GM03348 (cell line): ENCODE measurements at regions not wholly inside any gene's neighbourhood (a gene's known extent, or its start where the extent isn't known, plus 50 kb on each side); places are given as distances from the start of the nearest gene placed in this dataset.
"Not testable (repeated sequence)": the region's sequence is repeated elsewhere in the genome, so short reads cannot be mapped to it uniquely, and the experiment has no call there.

Experiments used
- DNase-seq: peaks from one replicate; pipeline ENCODE4 v3.0.0; 2012; ENCODE audit warnings: low spot score

- DNase-seq = no peak
Measured at GRCh38 chr3:104133630-104134029, 1233.1 kb upstream of the ALCAM start.

DNA sequence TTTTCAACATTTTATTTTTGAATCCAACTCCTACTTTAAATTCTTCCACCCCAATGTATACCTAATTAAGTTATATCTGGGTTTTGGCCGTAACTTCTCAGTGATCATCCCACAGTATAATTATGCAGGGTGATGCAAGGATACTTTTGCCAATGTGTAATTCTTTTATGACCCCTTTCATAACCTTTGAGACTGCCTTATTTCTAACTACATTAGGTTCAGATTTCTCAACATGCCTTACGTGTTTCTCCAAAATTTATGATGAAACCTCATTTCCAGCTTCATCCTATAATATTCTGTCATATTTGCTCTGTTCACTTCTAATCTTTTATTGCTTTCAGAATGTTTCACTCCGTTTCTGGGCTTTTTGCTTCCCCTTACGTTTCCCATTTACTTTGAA lies 1229.6 kb upstream of the ALCAM start:
- DNase-seq = no peak

DNA sequence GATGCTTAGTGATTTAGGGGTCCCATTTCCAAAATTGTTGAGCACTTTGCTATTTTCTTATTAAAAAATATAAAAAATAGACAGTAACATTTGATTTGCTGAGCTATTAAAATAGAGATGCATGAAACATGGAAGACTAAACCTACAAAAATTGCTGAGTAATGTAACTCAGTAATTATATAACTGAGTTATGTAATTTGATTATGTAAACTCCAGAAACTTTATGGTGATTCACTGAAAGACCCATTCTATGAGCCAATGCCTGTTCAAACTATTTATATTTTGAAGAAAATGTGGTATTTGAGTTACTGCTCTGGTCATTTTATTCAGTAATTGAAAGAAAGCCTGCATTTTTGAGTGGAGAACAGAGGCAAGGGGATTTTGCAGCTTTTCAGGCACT lies 1221.5 kb upstream of the ALCAM start:
- DNase-seq = peak; percentile 8

- no peak for DNase-seq
Measured at GRCh38 chr3:104149154-104149553, 1217.6 kb upstream of the ALCAM start.

- DNase-seq = no peak
Measured at GRCh38 chr3:104150724-104151123, 1216.0 kb upstream of the ALCAM start.

GRCh38 chr3:104154896-104155295 lies 1211.8 kb upstream of the ALCAM start:
- no peak for DNase-seq

GRCh38 chr3:104165866-104166265 lies 1200.8 kb upstream of the ALCAM start:
- no peak for DNase-seq

GRCh38 chr3:104168386-104168785 lies 1198.3 kb upstream of the ALCAM start:
- DNase-seq = no peak

- no peak for DNase-seq
Measured at GRCh38 chr3:104175696-104176095, 1191.0 kb upstream of the ALCAM start.

- DNase-seq = no peak
Measured at GRCh38 chr3:104176706-104177105, 1190.0 kb upstream of the ALCAM start.

DNA sequence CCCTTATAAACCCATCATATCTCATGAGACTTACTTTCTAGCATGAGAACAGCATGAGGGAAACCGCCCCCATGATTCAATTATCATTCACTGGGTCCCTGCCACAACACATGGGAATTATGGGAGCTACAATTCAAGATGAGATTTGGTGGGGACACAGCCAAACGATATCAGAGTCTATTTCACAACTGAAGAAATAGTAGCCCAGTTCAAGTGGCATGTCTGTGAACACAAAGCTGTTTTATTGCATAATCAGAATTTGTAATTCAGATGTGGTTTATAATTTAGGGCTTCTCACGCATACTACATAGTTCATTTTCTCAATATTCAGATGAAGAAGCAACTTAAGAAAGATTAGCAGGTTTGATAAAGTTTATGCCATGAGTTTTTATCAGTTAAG lies 1188.0 kb upstream of the ALCAM start:
- DNase-seq = no peak

GRCh38 chr3:104180906-104181305 lies 1185.8 kb upstream of the ALCAM start:
- DNase-seq = peak; percentile 15

- DNase-seq = no peak
Measured at GRCh38 chr3:104190681-104191080, 1176.0 kb upstream of the ALCAM start.

DNA sequence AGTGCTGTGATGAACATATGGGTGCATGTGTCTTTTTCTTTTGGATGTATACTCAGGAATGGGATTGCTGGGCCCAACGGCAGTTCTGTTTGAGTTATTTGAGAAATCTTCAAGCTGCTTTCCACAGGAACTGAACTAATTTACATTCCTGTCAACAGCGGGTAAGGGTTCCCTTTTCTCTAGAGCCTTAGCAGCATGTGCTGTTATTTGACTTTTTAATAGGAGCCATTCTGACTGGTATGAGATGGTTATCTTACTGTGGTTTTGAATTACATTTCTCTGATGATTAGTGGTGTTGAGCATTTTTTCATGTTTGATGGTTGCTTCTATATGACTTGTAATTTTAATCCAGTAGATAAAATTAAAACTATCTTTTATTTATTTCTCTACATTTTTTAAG lies 1168.6 kb upstream of the ALCAM start:
- DNase-seq = no peak

DNA sequence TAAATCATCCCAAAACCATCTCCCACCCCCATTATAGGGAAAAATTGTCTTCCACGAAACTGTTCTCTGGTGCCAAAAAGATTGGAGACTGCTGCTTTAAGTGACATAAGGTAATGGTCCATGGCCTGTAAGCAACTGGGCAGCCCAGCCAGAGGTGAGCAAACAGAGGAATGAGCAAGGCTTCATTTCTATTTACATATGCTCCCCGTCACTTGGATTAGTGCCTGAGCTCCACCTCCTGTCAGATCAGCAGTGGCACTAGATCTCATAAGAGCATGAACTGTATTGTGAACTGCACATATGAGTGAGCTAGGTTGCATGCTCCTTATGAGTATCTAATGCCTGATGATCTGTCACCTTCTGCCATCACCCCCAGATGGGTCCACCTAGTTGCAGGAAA lies 1159.8 kb upstream of the ALCAM start:
- no peak for DNase-seq

DNA sequence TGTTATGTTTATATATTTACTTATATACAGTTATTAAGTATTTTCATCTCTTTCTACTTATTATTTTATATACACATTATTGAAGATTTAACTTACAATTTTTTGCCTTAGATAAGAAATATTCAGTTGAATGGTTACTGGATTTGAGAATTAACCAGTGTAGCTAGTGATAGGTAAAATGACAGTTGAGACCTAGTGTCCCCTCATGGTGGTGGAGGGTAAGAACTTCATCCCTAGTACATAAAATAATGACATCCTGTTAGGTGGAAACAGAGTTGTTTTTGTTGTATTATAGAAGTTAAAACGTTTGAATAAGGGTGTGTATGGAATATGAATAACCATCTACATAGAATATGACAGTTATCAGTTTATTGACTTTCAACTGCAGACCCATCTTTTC lies 1152.4 kb upstream of the ALCAM start:
- DNase-seq = no peak

DNA sequence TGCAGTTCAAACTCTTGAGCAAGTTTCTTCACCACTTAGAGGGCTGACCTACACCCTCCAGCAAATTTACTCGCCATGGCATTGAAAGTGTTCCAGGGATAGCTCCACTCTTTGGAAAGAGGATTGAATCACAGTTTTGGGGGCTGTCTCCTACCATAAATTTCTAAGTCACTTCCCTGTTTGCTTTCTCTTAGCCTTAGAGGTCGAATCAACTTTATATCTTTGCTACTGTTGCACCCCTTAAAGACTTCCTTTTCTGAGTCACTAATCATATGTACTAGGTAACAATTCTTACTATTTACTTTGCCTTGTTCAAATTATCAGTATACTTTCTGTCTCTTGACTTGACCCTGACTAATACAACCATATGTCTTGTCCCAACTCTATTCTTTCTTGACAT lies 1151.8 kb upstream of the ALCAM start:
- no peak for DNase-seq

- not testable (repeated sequence) for DNase-seq
Measured at GRCh38 chr3:104219046-104219445, 1147.7 kb upstream of the ALCAM start.

DNA sequence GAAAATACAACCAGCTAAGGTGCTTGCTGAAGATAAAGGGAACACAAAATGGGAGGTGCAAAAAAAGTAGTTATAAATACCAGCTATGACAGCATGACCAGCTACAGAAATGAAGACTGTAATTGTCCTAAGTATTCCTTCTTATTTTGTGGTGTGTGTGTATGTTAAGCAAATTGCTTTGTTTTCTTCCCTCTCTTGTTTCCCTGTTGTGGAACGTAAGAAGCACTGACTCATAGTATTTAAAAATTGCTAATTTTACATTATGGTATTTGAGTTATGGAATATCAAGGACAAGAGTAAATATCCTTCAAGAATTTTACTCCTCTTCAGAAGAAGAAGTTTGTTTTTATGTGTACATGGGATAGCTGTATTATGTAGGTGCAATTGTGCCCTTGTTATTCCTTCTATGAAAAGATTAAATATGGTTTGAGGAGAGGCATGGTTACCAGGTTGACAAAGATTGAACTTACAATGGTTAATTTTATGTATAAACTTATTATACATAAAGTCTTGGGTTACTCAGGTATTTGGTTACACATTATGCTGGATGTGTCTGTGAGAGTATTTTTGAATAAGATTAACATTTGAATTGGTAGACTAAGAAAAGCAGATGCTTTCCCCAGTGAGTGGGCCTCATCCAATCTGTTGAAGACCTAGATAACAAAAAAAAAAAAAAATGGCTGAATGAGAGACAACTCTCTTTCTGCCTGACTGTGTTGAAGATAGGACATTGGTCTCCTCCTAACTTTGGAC lies 1132.1 kb upstream of the ALCAM start:
- DNase-seq = no peak

DNA sequence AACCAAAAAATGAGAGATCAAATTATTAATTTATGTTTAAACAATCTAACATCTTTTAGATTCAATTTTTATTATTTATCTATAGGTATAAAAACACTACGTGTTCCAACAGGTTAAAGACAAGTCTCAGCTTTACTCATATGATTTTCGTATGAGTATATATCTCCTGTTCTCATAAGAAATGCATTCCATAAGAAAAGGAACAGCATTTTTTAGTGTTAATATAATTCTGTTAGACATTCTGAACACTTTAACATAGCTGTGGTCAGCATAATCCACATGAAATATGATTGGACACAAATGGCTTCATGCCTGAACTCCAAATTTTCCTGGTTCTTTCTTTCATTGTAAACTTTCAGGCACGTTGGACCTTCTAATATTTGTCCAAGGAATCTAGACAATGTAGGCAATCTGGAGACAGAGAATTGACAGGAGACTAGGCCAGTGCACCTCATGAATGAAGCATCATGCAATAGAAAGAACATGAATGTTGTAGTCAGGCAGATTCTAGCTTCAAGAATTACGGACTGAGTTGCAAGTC lies 1122.0 kb upstream of the ALCAM start:
- DNase-seq = no peak

- no peak for DNase-seq
Measured at GRCh38 chr3:104245261-104245660, 1121.4 kb upstream of the ALCAM start.

DNA sequence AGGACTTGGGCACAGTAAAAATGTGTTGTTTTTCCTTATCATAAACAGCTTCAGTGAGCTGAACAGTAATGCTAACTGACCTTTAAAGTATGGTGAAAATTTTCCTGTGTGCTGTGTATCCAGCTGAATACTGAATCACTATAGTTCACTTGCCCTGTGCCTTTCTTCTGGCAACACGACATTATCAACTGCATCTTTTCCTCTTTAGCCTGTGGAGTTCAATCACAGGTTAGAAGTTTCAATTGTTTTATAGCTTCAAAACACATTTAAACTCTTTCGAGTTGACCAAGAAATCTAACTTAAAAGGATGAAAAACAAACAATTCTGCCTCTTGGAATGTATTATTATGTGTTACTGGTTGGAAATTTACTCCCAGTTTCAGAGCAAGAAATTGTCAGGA lies 1120.7 kb upstream of the ALCAM start:
- DNase-seq = no peak

- DNase-seq = no peak
Measured at GRCh38 chr3:104257486-104257885, 1109.2 kb upstream of the ALCAM start.

GRCh38 chr3:104263477-104263876 lies 1103.2 kb upstream of the ALCAM start:
- no peak for DNase-seq
